ENCODE measurements at regions not wholly inside any gene's neighbourhood (a gene's known extent, or its start where the extent isn't known, plus 50 kb on each side); places are given as distances from the start of the nearest gene placed in this dataset.
"Not testable (repeated sequence)": the region's sequence is repeated elsewhere in the genome, so short reads cannot be mapped to it uniquely, and the experiment has no call there.

GRCh38 chr7:49030221-49030620, 105.9 kb downstream of the CDC14C start:
- no peak for TF ChIP-seq CTCF (IDR thresholded peaks at IDR 0.05; ENCODE audit: low read depth, low read length)
- DNase-seq (ENCODE audit: extremely low read depth, low read depth): no peak

DNA sequence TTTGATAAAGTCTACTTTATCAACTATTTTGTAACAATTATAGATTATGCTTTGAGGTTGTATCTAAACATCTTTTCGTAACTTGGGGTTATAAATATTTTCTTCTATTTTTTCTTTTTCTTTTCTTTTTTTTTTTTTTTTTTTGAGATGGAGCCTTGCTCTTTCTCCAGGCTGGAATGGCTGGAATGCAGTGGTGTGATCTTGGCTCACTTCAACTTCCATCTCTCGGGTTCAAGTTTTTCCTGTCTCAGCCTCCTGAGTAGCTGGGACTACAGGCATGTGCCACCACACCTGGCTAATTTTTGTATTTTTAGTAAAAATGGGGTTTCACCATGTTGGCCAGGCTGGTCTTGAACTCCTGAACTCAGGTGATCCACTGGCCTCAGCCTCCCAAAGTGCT, 108.8 kb downstream of the CDC14C start:
- DNase-seq (ENCODE audit: extremely low read depth, low read depth): not testable (repeated sequence)

- no peak for TF ChIP-seq CTCF (IDR thresholded peaks at IDR 0.05; ENCODE audit: low read depth, low read length)
- DNase-seq (ENCODE audit: extremely low read depth, low read depth): no peak
Measured at GRCh38 chr7:49037346-49038210, 113.2 kb downstream of the CDC14C start.

DNA sequence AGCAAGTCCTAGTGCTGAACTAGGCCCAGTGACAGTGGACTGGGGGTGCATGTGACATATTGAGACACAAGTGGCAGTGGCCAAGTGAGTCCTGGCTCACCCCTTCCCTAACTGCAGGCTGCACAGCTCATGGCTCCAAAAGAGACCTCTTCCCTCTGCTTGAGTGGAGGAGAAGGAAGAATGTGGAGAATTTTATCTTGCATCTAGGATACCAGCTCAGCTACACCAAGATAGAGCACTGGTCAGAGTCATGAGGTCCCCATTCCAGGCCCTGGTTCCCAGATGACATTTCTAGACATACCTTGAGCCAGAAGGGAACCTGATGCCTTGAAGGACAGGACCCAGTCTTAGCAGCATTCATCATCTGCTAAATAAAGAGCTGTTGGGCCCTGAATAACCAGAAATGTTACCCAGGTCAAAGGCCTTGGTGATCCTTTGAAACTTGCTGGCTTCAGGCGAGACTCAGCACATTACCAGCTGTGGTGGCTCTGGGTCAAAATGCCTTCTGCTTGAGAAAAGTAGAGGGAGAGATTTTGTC, 114.5 kb downstream of the CDC14C start:
- no peak for DNase-seq (ENCODE audit: extremely low read depth, low read depth)
- TF ChIP-seq CTCF (IDR thresholded peaks at IDR 0.05; ENCODE audit: low read depth, low read length): no peak

- DNase-seq (ENCODE audit: extremely low read depth, low read depth): no peak
- no peak for TF ChIP-seq CTCF (IDR thresholded peaks at IDR 0.05; ENCODE audit: low read depth, low read length)
Measured at GRCh38 chr7:49060743-49061142, 136.4 kb downstream of the CDC14C start.

- TF ChIP-seq CTCF (IDR thresholded peaks at IDR 0.05; ENCODE audit: low read depth, low read length): no peak
- no peak for DNase-seq (ENCODE audit: extremely low read depth, low read depth)
Measured at GRCh38 chr7:49074538-49074937, 150.2 kb downstream of the CDC14C start.

- DNase-seq (ENCODE audit: extremely low read depth, low read depth): no peak
- TF ChIP-seq CTCF (IDR thresholded peaks at IDR 0.05; ENCODE audit: low read depth, low read length): no peak
Measured at GRCh38 chr7:49080896-49081475, 156.6 kb downstream of the CDC14C start.

Measured in AG09319 (cell line).